ENCODE measurements at regions not wholly inside any gene's neighbourhood (a gene's known extent, or its start where the extent isn't known, plus 50 kb on each side); places are given as distances from the start of the nearest gene placed in this dataset.
A peak's percentile ranks its signal among the peaks of the same experiment; 100 is the strongest.

DNA sequence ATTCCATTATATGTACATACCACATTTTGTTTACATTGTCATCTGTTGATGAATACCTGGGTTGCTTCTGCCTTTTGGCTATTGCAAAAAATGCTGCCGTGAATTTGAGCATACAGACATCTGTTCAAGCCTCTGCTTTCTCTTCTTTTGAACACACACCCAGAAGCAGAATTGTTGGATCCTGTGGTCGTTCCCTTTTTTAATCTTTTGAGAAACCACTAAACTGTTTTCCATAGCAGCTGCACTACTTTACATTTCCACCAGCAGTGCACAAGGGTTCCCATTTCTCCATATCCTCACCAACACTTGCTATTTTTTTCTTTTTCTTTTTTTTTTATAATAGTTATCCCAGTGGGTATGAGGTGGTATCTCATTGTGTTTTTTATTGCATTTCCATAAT is 123.5 kb downstream of the TEX29 start:
- no peak for ATAC-seq (ENCODE audit: low read depth in 2 of 2)
- no peak for DNase-seq
- Mint-ChIP-seq H3K4me1 (no peaks in the 10 kb centered on the region), H3K27me3 (peaks cover 11 to 31% (median 13%) of the 10 kb centered on the region in 3 donors), H3K9me3 (peaks cover 8 to 28% (median 16%) of the 10 kb centered on the region in 7 donors), H3K4me3 (no peak overlapping the region), H3K27ac (no peak overlapping the region), H3K36me3 (peaks cover 5 to 21% of the 10 kb centered on the region in 2 donors)

DNA sequence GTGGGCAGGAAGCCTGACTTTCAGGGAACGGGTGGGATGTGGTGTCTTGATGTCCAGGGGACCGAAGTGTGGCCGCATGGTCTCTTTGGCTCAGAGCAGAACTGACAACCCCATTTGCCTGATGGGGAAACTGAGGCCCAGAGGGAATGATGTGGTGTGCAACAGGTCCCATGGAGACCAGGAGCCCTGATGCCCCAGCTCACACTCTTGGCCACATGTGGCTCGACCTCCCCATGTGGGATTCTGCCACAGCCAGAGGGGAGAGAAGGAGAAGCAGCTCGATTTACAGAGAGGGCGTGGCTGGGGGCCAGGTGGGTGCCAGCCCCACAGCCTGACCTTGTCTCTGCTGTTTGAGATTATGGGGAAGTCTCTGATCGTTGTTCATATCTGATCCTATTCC is 128.1 kb downstream of the TEX29 start:
- Mint-ChIP-seq H3K27me3 (peaks cover 11 to 30% (median 18%) of the 10 kb centered on the region in 3 donors), H3K4me3 (no peak overlapping the region), H3K36me3 (peaks cover 5 to 21% of the 10 kb centered on the region in 2 donors), H3K4me1 (no peaks in the 10 kb centered on the region), H3K9me3 (peaks cover 8 to 24% (median 14%) of the 10 kb centered on the region in 7 donors), H3K27ac (no peak overlapping the region)
- DNase-seq (no peak), ATAC-seq (ENCODE audit: low read depth in 2 of 2) (no peak)

DNA sequence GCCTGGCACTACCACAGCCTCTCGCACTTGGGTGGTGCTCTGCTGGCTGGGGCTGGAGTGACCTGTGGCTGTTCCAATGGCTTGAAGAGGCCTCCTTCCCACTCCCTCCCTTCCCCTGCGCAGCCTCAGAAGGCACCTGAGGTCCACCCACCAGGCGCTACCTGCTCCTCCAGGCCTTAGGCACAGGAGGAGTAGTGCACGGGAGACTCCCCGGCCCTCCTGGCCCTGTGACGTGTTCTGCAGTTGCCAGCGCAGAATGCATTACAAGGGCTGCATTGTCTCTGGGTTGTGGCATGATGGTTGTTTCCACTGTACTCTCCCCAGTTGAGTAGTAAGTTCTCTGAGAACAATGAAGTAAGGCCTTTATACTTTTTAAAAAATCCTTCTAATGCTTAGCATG is 128.6 kb downstream of the TEX29 start:
- Mint-ChIP-seq H3K27me3 (peaks cover 11 to 30% (median 18%) of the 10 kb centered on the region in 3 donors), H3K36me3 (peaks cover 5 to 21% of the 10 kb centered on the region in 2 donors), H3K4me3 (no peak overlapping the region), H3K9me3 (peaks cover 8 to 29% (median 16%) of the 10 kb centered on the region in 7 donors), H3K27ac (no peak overlapping the region), H3K4me1 (no peaks in the 10 kb centered on the region)
- DNase-seq (no peak), ATAC-seq (ENCODE audit: low read depth in 2 of 2) (no peak)

DNA sequence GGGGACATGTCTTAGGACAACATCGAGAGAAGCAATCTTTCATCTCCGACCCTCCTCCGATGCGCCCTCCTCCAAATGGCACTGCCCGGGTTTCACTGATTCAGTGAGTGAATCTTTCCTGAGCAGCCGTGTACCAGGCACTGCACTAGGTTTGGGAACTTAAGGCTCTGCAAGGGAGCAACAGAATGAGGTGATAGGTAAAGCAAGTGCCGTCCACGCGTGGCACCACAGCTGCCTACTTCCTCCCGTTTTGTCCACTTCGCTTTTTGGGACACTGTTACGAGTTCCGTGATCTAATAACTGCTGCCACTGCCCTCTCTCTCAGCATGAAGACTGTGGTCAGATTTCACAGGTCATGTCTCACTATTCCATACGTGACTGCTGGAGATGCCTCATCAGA is 131.0 kb downstream of the TEX29 start:
- Mint-ChIP-seq H3K27ac (no peak overlapping the region), H3K27me3 (peaks cover 5 to 27% (median 18%) of the 10 kb centered on the region in 3 donors)
- no peak for DNase-seq

DNA sequence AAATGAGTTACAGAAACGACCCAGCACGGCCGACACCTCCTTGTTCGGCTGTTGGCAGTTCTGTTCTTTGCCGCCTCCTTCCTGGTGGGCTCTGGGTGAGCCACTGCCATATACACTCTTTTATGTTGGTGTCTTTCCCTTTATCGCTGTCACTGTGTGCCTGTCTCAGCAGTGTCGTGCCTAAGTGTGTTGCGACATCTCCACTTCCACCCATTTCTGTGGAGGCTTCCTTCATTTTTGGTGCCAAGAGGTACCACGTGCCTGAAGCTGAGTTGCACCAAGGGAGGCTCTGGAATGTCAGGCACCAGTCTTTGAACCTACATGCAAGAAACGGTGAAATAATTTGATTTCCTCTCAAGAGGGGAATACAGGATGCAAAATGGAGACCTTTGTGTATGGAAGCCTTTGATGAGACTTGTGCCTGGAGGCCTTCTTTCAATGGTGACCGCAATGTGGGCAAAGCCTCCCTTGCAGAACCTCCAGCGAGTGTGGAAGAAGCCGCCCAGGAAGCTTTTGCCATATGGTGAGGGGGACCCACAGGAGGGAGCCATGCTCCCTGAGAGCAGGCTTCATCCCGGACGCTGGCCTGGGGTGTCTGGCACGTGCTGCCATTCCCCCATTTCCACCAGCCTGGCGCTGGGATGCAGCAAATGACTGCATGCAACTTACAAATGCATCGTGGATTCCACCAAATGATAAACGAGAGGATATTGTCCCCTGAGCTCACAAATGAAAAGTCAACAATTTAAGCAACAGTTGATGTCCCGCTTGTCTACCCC is 136.2 kb downstream of the TEX29 start:
- DNase-seq (no peak), ATAC-seq (ENCODE audit: low read depth in 2 of 2) (no peak)
- H3K4me1 Mint-ChIP-seq: peaks cover 3 to 15% (median 9%) of the 10 kb centered on the region in 3 donors
- no peak overlapping the region for H3K4me3 Mint-ChIP-seq
- peaks cover 2 to 15% (median 3%) of the 10 kb centered on the region in 7 donors for H3K9me3 Mint-ChIP-seq
- no peaks in the 10 kb centered on the region for H3K36me3 Mint-ChIP-seq
- no peak overlapping the region for H3K27ac Mint-ChIP-seq
- H3K27me3 Mint-ChIP-seq: peaks cover 4 to 26% (median 25%) of the 10 kb centered on the region in 3 donors

More for the DNA sequence above, 131.0 kb downstream of the TEX29 start:
- H3K4me1 Mint-ChIP-seq: no peaks in the 10 kb centered on the region
- peaks cover 5 to 18% of the 10 kb centered on the region in 2 donors for H3K36me3 Mint-ChIP-seq
- no peak for ATAC-seq (ENCODE audit: low read depth in 2 of 2)
- no peak overlapping the region for H3K4me3 Mint-ChIP-seq
- peaks cover 8 to 31% (median 12%) of the 10 kb centered on the region in 7 donors for H3K9me3 Mint-ChIP-seq

DNA sequence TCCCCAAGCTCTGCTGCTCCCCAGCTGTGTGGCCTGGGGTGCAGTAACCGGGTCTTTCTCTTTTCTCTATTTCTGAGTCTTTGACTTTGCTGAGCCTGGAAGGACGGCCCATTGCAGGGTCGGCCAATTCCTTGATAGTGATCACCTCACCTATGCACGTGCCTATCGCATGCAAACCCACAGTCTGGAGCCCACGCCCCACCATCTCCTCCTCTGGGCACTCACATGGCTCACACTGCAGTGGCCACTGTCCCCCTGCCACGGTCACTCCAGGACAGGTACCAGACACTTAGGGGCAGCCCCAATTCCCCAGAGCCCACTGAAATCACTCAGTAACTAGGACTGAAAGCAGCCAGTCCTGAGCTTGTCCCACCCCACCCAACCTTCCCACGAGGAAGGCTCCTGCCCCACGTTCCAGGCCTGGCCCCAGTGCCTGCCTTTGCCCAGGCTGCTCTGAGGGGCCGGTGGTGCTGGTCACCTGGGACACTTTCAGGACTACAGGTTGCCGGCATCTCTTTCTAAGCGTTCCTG is 137.6 kb downstream of the TEX29 start:
- peak overlapping the region in 1 of 6 donors; percentile 67 for H3K27ac Mint-ChIP-seq
- ATAC-seq (ENCODE audit: low read depth in 2 of 2) (no peak), DNase-seq (no peak)
- H3K4me3 Mint-ChIP-seq: no peak overlapping the region
- peaks cover 3 to 15% (median 9%) of the 10 kb centered on the region in 3 donors for H3K4me1 Mint-ChIP-seq
- peaks cover 4 to 26% (median 22%) of the 10 kb centered on the region in 3 donors for H3K27me3 Mint-ChIP-seq
- peaks cover 2 to 15% (median 3%) of the 10 kb centered on the region in 7 donors for H3K9me3 Mint-ChIP-seq
- no peaks in the 10 kb centered on the region for H3K36me3 Mint-ChIP-seq

DNA sequence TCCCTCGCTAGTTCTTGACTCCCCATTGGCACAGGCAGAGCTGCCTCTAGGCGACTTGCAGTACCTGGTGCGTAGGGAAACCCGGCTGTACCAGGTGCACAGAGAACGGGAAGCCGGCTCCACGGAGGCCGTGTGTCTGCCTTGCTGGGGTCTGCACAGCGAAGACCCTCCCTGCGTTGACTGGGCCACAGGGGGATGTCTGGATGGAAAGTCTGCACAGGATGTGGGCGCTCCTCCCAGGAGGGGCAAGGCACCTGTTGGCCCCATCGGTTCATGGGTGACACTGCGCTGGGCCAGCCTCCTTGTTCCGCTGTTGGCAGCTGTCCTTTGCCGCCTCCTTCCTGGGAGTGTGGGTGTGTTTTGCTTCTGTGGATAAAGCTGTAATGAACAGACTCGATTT is 138.3 kb downstream of the TEX29 start:
- H3K4me1 Mint-ChIP-seq: peaks cover 3 to 15% (median 9%) of the 10 kb centered on the region in 3 donors
- H3K36me3 Mint-ChIP-seq: no peaks in the 10 kb centered on the region
- ATAC-seq (ENCODE audit: low read depth in 2 of 2): no peak
- no peak overlapping the region for H3K4me3 Mint-ChIP-seq
- no peak overlapping the region for H3K27ac Mint-ChIP-seq
- H3K27me3 Mint-ChIP-seq: peaks cover 7 to 26% (median 22%) of the 10 kb centered on the region in 3 donors
- peaks cover 2 to 11% (median 3%) of the 10 kb centered on the region in 7 donors for H3K9me3 Mint-ChIP-seq
- no peak for DNase-seq

DNA sequence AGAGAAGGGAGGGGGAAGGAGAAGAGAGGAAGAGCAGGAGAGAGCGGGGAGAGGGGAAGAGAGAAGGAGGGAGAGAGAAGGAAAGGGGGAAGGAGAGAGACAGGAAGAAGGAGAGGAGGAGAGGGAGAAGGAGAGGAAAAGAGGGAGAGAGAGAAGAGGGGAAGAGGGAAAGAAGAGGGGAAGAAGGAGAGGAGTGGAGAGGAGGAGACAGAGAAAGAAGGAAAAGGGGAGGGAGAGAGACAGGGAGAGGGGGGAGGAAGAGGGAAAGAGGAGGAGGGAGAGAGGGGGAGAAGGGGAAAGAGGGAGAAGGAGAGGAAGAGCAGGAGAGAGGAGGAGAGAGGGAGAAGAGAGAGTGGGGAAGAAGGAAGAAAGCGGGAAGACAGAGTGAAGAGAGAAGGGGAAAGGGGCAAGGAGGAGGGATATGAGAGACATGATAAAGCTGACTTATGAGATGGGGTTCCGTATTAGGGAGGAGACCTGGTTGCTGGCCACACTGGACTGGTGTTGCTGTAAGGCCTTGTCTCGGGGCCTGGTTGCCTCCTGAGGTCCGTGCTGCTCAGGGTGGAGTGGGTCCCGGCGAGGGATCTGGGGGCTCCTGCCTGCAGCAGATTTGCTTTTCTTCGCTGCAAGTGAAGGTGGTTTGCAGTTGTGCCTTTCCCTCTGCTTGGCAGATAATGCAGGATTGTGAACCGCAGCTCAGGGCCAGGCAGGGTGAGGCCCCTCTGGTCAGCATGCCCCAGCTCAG is 139.5 kb downstream of the TEX29 start:
- H3K27me3 Mint-ChIP-seq: peaks cover 9 to 26% (median 22%) of the 10 kb centered on the region in 3 donors
- peaks cover 3 to 15% (median 9%) of the 10 kb centered on the region in 3 donors for H3K4me1 Mint-ChIP-seq
- H3K9me3 Mint-ChIP-seq: peaks cover 2 to 5% (median 3%) of the 10 kb centered on the region in 7 donors
- H3K27ac Mint-ChIP-seq: no peak overlapping the region
- no peaks in the 10 kb centered on the region for H3K36me3 Mint-ChIP-seq
- no peak for ATAC-seq (ENCODE audit: low read depth in 2 of 2)
- peak overlapping the region in 1 of 8 donors; percentile 61 for H3K4me3 Mint-ChIP-seq
- DNase-seq: no peak

DNA sequence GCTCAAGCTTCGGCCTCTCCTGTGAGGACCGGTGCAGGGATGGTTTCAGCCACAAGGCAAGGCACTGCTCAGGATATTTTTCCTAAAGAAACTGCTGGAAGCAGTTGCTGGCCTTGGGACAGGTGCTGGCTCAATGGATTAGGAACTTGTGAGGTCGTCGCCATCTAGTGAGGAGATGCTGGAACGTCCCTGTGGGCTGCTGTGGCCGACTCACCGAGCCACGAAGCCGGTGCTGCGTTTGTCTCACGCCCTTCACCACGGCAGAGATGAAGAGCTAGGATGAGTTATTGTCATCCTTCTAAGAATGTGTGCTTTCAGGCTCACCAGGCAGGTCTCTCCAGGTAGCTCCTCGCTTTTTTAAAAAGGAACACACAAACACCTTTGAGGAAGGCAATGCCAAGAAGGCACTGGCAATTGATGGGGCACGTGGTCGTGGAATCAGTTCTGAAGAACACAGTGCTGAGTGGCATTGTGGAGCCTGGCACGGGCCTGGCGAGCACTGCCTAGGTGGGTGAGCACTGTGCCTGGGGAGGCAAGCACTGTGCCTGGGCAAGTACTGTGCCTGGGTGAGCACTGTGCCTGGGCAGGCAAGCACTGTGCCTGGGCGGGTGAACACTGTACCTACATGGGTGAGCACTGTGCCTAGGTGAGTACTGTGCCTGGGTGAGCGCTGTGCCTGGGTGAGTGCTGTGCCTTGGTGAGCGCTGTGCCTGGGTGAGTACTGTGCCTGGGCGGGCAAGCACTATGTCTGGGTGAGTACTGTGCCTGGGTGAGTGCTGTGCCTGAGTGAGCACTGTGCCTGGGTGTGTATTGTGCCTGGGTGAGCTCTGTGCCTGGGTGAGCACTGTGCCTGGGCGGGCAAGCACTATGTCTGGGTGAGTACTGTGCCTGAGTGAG is 140.4 kb downstream of the TEX29 start:
- Mint-ChIP-seq H3K36me3 (no peaks in the 10 kb centered on the region), H3K4me3 (peak overlapping the region in 1 of 8 donors; percentile 36), H3K9me3 (peaks cover 0 to 4% (median 1%) of the 10 kb centered on the region in 7 donors), H3K27ac (no peak overlapping the region), H3K27me3 (peaks cover 9 to 26% (median 22%) of the 10 kb centered on the region in 3 donors), H3K4me1 (peaks cover 3 to 15% (median 9%) of the 10 kb centered on the region in 3 donors)
- ATAC-seq (ENCODE audit: low read depth in 2 of 2): no peak
- no peak for DNase-seq

DNA sequence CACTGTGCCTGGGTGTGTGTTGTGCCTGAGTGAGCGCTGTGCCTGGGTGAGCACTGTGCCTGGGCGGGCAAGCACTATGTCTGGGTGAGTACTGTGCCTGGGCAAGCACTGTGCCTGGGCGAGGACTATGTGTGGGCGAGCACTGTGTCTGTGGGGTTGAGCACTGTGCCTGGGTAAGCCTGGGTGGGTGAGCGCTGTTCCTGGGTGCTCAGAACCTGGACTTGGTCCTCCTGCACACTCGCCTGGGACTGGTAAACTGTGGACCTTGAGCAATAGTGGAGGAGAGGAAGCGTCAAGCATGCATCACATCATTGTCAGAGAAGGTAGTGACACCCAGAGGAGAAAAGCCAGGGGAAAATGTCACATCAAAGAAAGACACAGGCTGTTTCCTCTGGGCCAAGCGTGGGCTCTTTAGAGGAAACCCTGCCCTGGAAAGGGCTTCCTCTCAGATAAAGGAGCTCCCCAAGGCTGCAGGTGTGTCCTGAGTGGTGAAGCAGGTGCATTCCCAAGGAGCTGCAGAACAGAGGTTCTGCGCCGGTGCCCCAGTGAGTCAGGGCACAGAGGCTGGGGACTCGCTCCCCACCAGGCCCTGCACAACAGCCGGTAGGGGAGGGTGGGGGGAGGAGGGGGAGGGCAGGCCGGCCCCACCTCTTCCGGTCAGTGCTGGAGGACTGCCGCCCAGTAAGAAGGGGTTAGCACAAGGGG is 141.2 kb downstream of the TEX29 start:
- H3K36me3 Mint-ChIP-seq: no peaks in the 10 kb centered on the region
- H3K9me3 Mint-ChIP-seq: peaks cover 0 to 4% (median 0%) of the 10 kb centered on the region in 7 donors
- no peak for ATAC-seq (ENCODE audit: low read depth in 2 of 2)
- H3K4me1 Mint-ChIP-seq: peaks cover 3 to 15% (median 9%) of the 10 kb centered on the region in 3 donors
- no peak for DNase-seq
- H3K27ac Mint-ChIP-seq: no peak overlapping the region
- peaks cover 9 to 26% (median 22%) of the 10 kb centered on the region in 3 donors for H3K27me3 Mint-ChIP-seq
- no peak overlapping the region for H3K4me3 Mint-ChIP-seq

DNA sequence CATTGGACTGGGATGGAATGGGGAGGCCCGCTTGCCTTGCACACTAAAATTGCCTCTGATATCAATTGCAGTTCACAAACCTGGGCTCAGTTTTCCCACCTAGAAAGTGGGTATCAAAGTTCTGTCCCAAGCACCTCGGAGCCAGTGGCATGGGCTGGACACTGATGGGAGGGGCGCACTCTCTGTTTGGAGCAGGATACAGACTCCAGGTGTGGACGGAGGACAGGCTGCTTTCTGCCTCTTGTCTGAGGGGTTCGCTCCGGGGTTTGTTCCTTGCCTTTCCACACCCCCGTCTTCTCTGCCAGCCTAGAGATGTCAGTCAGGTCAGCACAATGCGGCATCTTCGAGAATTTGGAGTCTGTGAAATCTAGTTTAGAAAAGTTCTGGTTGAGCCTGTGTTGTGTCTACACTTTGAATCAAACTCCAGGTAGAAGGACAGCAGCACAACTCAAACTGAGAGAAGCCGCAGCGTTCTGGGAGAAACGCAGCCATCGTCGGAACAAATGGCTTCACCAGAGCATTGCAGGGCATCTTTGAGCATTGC is 141.9 kb downstream of the TEX29 start:
- no peak for ATAC-seq (ENCODE audit: low read depth in 2 of 2)
- Mint-ChIP-seq H3K27me3 (peaks cover 15 to 33% (median 22%) of the 10 kb centered on the region in 3 donors), H3K27ac (no peak overlapping the region), H3K4me3 (peak overlapping the region in 1 of 8 donors; percentile 35), H3K4me1 (peaks cover 3 to 15% (median 9%) of the 10 kb centered on the region in 3 donors), H3K36me3 (peaks cover 0 to 6% of the 10 kb centered on the region in 2 donors), H3K9me3 (peaks cover 0 to 4% (median 0%) of the 10 kb centered on the region in 7 donors)
- DNase-seq: no peak

DNA sequence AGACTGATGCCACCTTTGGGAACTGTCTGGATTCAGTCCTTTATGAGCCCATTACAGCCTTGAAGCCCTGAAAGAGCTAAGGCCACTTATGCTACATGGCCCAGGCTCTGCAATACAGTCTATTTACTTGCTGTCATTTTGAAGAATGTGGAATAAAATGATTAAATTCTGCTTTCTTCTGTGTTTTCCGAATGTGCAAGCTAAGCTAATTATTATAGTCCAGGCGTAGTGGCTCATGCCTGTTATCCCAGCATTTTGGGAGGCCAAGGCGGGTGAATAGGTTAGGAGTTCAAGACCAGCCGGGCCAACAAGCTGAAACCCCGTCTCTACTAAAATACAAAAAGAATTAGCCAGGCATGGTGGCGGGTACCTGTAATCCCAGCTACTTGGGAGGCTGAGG is 142.5 kb downstream of the TEX29 start:
- peaks cover 3 to 15% (median 9%) of the 10 kb centered on the region in 3 donors for H3K4me1 Mint-ChIP-seq
- peak overlapping the region in 1 of 6 donors; percentile 80 for H3K27ac Mint-ChIP-seq
- no peak overlapping the region for H3K4me3 Mint-ChIP-seq
- peaks cover 0 to 7% of the 10 kb centered on the region in 2 donors for H3K36me3 Mint-ChIP-seq
- DNase-seq (no peak), ATAC-seq (ENCODE audit: low read depth in 2 of 2) (no peak)
- H3K9me3 Mint-ChIP-seq: peaks cover 0 to 5% (median 0%) of the 10 kb centered on the region in 7 donors
- peaks cover 15 to 39% (median 22%) of the 10 kb centered on the region in 3 donors for H3K27me3 Mint-ChIP-seq
